GM23248 (cell line): ENCODE measurements at regions not wholly inside any gene's neighbourhood (a gene's known extent, or its start where the extent isn't known, plus 50 kb on each side); places are given as distances from the start of the nearest gene placed in this dataset.

ENCODE experiments used
- DNase-seq: peaks from one replicate; pipeline ENCODE4 v3.0.0-alpha.2; 2015
- H2AFZ ChIP-seq: fragments of 200-600 bp; sonication (generic); 2 replicates; pipeline ENCODE4 v1.6.1; 2016; ENCODE audit warnings: antibody characterized with exemption
- H3F3A ChIP-seq: fragments of 200-600 bp; sonication (generic); 2 replicates; pipeline ENCODE4 v1.6.1; 2016; ENCODE audit warnings: mild to moderate bottlenecking, antibody characterized with exemption, mixed run types; ENCODE audit not compliant: insufficient read depth
- H3K27ac ChIP-seq: fragments of 200-600 bp; sonication (generic); 2 replicates; pipeline ENCODE4 v1.5.1; 2016; ENCODE audit warnings: mild to moderate bottlenecking
- H3K27me3 ChIP-seq: fragments of 200-600 bp; sonication (generic); replicated peaks from 2 replicates; pipeline ENCODE4 v1.6.1; 2016; ENCODE audit warnings: mild to moderate bottlenecking; ENCODE audit not compliant: insufficient read depth
- H3K36me3 ChIP-seq: fragments of 200-600 bp; sonication (generic); 2 replicates; pipeline ENCODE4 v1.6.1; 2016; ENCODE audit warnings: low read depth, mild to moderate bottlenecking
- H3K4me1 ChIP-seq: fragments of 200-600 bp; sonication (generic); 2 replicates; pipeline ENCODE4 v1.6.1; 2016; ENCODE audit warnings: mild to moderate bottlenecking; ENCODE audit not compliant: insufficient read depth
- H3K4me2 ChIP-seq: fragments of 200-600 bp; sonication (generic); one replicate; pipeline ENCODE4 v1.6.1; 2016; ENCODE audit warnings: mild to moderate bottlenecking; ENCODE audit not compliant: unreplicated experiment
- H3K4me3 ChIP-seq: fragments of 200-600 bp; sonication (generic); 2 replicates; pipeline ENCODE4 v1.5.1; 2016; ENCODE audit warnings: mild to moderate bottlenecking
- H3K79me2 ChIP-seq: fragments of 200-600 bp; sonication (generic); 2 replicates; pipeline ENCODE4 v1.6.1; 2016; ENCODE audit warnings: mild to moderate bottlenecking; ENCODE audit not compliant: insufficient read depth
- H3K9ac ChIP-seq: fragments of 200-600 bp; sonication (generic); 2 replicates; pipeline ENCODE4 v1.6.1; 2016; ENCODE audit warnings: mild to moderate bottlenecking
- H3K9me2 ChIP-seq: fragments of 200-600 bp; sonication (generic); 2 replicates; pipeline ENCODE4 v1.6.1; 2016; ENCODE audit warnings: mixed run types, mild to moderate bottlenecking, moderate library complexity; ENCODE audit not compliant: insufficient read depth
- H3K9me3 ChIP-seq: fragments of 200-600 bp; sonication (generic); one replicate; pipeline ENCODE4 v1.6.1; 2017; ENCODE audit warnings: low read depth
- H4K20me1 ChIP-seq: fragments of 200-600 bp; sonication (generic); 2 replicates; pipeline ENCODE4 v1.6.0; 2016; ENCODE audit not compliant: insufficient read depth
- EZH2 ChIP-seq: fragments of 200-600 bp; sonication (generic); IDR thresholded peaks from 2 replicates; pipeline ENCODE4 v1.6.1; 2018; ENCODE audit warnings: antibody characterized with exemption, mild to moderate bottlenecking; ENCODE audit not compliant: insufficient read depth, poor library complexity, severe bottlenecking
- EZH2phosphoT487 ChIP-seq: fragments of 200-600 bp; sonication (generic); IDR thresholded peaks from 2 replicates; pipeline ENCODE4 v1.6.1; 2018; ENCODE audit warnings: antibody characterized with exemption, moderate library complexity, mild to moderate bottlenecking, low read depth; ENCODE audit not compliant: insufficient read depth
- WGBS, 2 experiments: methylation state at CpG; one replicate each; pipeline ENCODE4 v1.1.6; 2015 to 2017; ENCODE audit warnings: low lambda C conversion rate in 2 of 2, low coverage in 1 of 2; ENCODE audit errors: missing lambda C conversion rate in 2 of 2; 5-methylcytosine and 5-hydroxymethylcytosine counted together
- in situ Hi-C: fragments of 300-500 bp; cut with MboI; formaldehyde crosslinking; loops from 2 replicates; pipeline ENCODE4 v1.15.0; 2020

- peak overlapping the region; percentile 37 for H2AFZ ChIP-seq
- no peak overlapping the region for H3K9ac ChIP-seq
- no peaks in the 10 kb centered on the region for H3K9me3 ChIP-seq
- DNase-seq: peak; percentile 5
- no peak overlapping the region for H3K27ac ChIP-seq
- no peaks in the 10 kb centered on the region for H3F3A ChIP-seq
- H3K36me3 ChIP-seq: no peaks in the 10 kb centered on the region
- no peaks in the 10 kb centered on the region for H3K79me2 ChIP-seq
- H4K20me1 ChIP-seq: no peaks in the 10 kb centered on the region
- 57 to 60% methylated on average over 10 of the region's 10 CpGs for WGBS, 2 experiments
- in situ Hi-C loops: no loop called here
- H3K27me3 ChIP-seq: no peaks in the 10 kb centered on the region
- no peak for TF ChIP-seq EZH2
- TF ChIP-seq EZH2phosphoT487: no peak
- no peak overlapping the region for H3K4me2 ChIP-seq
- no peak overlapping the region for H3K4me3 ChIP-seq
- H3K9me2 ChIP-seq: no peaks in the 10 kb centered on the region
- H3K4me1 ChIP-seq: peaks cover 10% of the 10 kb centered on the region
Observed at GRCh38 chr4:176874721-176875445, 82.2 kb upstream of the VEGFC start.

- Histone ChIP-seq H3K9me2 (no peaks in the 10 kb centered on the region), H3K36me3 (no peaks in the 10 kb centered on the region), H3K4me2 (no peak overlapping the region), H2AFZ (peak overlapping the region; percentile 37), H4K20me1 (no peaks in the 10 kb centered on the region), H3K4me1 (peaks cover 10% of the 10 kb centered on the region), H3K27me3 (no peaks in the 10 kb centered on the region), H3K79me2 (no peaks in the 10 kb centered on the region), H3K27ac (no peak overlapping the region), H3K9me3 (no peaks in the 10 kb centered on the region), H3F3A (no peaks in the 10 kb centered on the region), H3K4me3 (no peak overlapping the region), H3K9ac (no peak overlapping the region)
- no peak for TF ChIP-seq EZH2
- no peak for TF ChIP-seq EZH2phosphoT487
- in situ Hi-C loops: no loop called here
- DNase-seq: peak; percentile 40
- 36 to 37% methylated on average over 2 of the region's 2 CpGs for WGBS, 2 experiments
Observed at GRCh38 chr4:176875446-176875930, 82.8 kb upstream of the VEGFC start.

DNA sequence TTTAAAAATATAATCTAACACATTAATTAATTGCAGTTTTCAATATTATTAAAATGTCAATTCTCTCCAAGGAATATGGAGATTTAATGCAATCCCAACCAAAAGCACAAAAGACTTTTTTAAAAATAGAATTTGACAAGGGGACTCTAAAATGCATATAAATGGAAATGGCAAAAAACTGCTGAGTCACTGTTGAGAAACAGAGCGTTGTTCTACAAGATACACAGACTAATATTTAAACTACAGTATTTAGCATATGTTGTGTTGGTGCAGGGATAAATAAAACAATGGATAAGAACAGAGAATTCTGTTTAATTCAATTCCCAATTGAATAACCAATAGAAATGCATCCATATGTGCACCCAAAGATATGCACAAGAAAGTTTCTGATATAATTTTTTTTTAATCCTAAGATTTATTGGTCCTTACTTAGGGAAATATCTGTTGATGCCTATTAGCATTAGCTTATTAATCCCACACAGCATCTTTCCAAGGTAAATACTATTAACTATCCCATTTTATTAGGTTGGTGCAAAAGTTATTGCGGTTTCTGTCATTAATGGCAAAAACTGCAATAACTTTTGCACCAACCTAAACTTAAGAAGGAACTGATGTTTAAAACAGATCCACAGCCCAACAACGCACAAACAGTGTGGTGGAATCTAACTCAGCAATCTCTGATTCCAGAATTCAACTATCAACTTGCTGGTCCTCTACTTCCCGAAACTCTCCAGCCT is 86.8 kb upstream of the VEGFC start:
- Histone ChIP-seq H3K79me2 (no peaks in the 10 kb centered on the region), H3K4me3 (no peak overlapping the region), H3K27ac (no peak overlapping the region), H3K9me3 (no peaks in the 10 kb centered on the region), H3K9ac (no peak overlapping the region), H2AFZ (0 out of 2 replicates have a peak overlapping the region, but pooled peaks have one; percentile 18), H3K4me1 (peaks cover 41% of the 10 kb centered on the region), H3K36me3 (no peaks in the 10 kb centered on the region), H3K27me3 (no peaks in the 10 kb centered on the region), H3K4me2 (no peak overlapping the region), H4K20me1 (no peaks in the 10 kb centered on the region), H3F3A (peaks cover 30% of the 10 kb centered on the region), H3K9me2 (no peaks in the 10 kb centered on the region)
- in situ Hi-C loops: no loop called here
- TF ChIP-seq EZH2phosphoT487 (no peak), EZH2 (no peak)
- WGBS, 2 experiments: 86 to 93% methylated on average over 4 of the region's 4 CpGs
- peak; percentile 43 for DNase-seq

- TF ChIP-seq EZH2 (no peak), EZH2phosphoT487 (no peak)
- H3K36me3 ChIP-seq: no peaks in the 10 kb centered on the region
- H3K4me3 ChIP-seq: no peak overlapping the region
- H3K4me1 ChIP-seq: peaks cover 48% of the 10 kb centered on the region
- H3K27me3 ChIP-seq: no peaks in the 10 kb centered on the region
- H3K9ac ChIP-seq: no peak overlapping the region
- in situ Hi-C loops: no loop called here
- H2AFZ ChIP-seq: peak overlapping the region; percentile 20; the same call in 1 of the 2 replicates
- no peaks in the 10 kb centered on the region for H3K9me3 ChIP-seq
- peaks cover 43% of the 10 kb centered on the region for H3F3A ChIP-seq
- WGBS, 2 experiments: 85 to 87% methylated on average over 2 of the region's 2 CpGs
- DNase-seq: no peak
- H3K79me2 ChIP-seq: no peaks in the 10 kb centered on the region
- no peak overlapping the region for H3K4me2 ChIP-seq
- no peaks in the 10 kb centered on the region for H4K20me1 ChIP-seq
- no peak overlapping the region for H3K27ac ChIP-seq
- H3K9me2 ChIP-seq: no peaks in the 10 kb centered on the region
Observed at GRCh38 chr4:176882206-176882605, 89.5 kb upstream of the VEGFC start.
